ENCODE measurements at regions not wholly inside any gene's neighbourhood (a gene's known extent, or its start where the extent isn't known, plus 50 kb on each side); places are given as distances from the start of the nearest gene placed in this dataset.

DNA sequence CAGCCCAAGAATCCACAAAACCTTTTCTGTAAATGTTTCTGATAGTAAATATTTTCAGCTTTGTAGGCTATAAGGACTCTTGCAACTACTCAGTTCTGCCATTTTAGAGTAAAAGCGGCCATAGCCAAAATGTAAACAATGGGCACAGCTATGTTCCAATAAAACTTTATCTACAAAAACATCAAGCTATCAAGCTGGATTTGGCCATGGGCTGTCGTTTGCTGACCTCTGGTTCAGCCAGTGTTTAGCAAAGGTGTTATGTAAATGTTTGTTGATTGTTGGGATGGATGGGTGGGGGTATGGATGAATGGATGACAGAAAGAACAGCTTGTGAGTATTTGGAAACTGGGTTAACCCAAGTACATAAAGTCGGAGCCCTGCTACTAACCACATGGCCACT, 111.1 kb upstream of the VRK1 start:
- H3K36me3 Mint-ChIP-seq (ENCODE audit: low read depth) = no peaks in the 10 kb centered on the region; the same call in 2 of the 3 replicates
- DNase-seq (ENCODE audit: low spot score) (no peak), ATAC-seq (no peak)
- Histone ChIP-seq H3K27ac (ENCODE audit: low read depth) (no peak overlapping the region), H3K4me2 (no peak overlapping the region), H3K36me3 (ENCODE audit: insufficient read depth) (no peaks in the 10 kb centered on the region), H4K20me1 (replicated peaks; ENCODE audit: insufficient read depth) (no peaks in the 10 kb centered on the region), H3K9me2 (ENCODE audit: insufficient read depth) (0 out of 2 replicates have a peak, but pooled peaks cover under 1% of the 10 kb centered on the region), H3K79me2 (replicated peaks; ENCODE audit: insufficient read depth) (no peaks in the 10 kb centered on the region), H3K27me3 (ENCODE audit: insufficient read depth) (no peaks in the 10 kb centered on the region), H2AFZ (no peak overlapping the region), H3K4me1 (ENCODE audit: insufficient read depth) (0 out of 2 replicates have a peak, but pooled peaks cover 6% of the 10 kb centered on the region), H3F3A (replicated peaks; ENCODE audit: low read depth) (no peaks in the 10 kb centered on the region), H3K4me3 (no peak overlapping the region)
- peaks cover 20% of the 10 kb centered on the region for H3K4me1 Mint-ChIP-seq
- no peak overlapping the region for H3K4me3 Mint-ChIP-seq
- H3K9me3 Mint-ChIP-seq = 0 out of 3 replicates have a peak, but pooled peaks cover 2% of the 10 kb centered on the region
- TF ChIP-seq POLR2AphosphoS5 (IDR thresholded peaks at IDR 0.05; ENCODE audit: low read depth) (no peak), ZNF331 (CRISPR knock-in tag; IDR thresholded peaks at IDR 0.05; ENCODE audit: low read depth) (no peak), CREB1 (CRISPR knock-in tag; IDR thresholded peaks at IDR 0.05; ENCODE audit: low read depth) (no peak), JUNB (IDR thresholded peaks at IDR 0.05; ENCODE audit: unreplicated experiment) (no peak)
- TF ChIP-seq, protein P1, sequence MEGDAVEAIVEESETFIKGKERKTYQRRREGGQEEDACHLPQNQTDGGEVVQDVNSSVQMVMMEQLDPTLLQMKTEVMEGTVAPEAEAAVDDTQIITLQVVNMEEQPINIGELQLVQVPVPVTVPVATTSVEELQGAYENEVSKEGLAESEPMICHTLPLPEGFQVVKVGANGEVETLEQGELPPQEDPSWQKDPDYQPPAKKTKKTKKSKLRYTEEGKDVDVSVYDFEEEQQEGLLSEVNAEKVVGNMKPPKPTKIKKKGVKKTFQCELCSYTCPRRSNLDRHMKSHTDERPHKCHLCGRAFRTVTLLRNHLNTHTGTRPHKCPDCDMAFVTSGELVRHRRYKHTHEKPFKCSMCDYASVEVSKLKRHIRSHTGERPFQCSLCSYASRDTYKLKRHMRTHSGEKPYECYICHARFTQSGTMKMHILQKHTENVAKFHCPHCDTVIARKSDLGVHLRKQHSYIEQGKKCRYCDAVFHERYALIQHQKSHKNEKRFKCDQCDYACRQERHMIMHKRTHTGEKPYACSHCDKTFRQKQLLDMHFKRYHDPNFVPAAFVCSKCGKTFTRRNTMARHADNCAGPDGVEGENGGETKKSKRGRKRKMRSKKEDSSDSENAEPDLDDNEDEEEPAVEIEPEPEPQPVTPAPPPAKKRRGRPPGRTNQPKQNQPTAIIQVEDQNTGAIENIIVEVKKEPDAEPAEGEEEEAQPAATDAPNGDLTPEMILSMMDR (conservative IDR thresholded peaks at IDR 0.05; ENCODE audit: low read depth in 2 of 2) = no peak
- peaks cover 14% of the 10 kb centered on the region for H3K27me3 Mint-ChIP-seq (ENCODE audit: insufficient read depth, low read depth, poor library complexity)
- H3K27ac Mint-ChIP-seq = no peak overlapping the region

DNA sequence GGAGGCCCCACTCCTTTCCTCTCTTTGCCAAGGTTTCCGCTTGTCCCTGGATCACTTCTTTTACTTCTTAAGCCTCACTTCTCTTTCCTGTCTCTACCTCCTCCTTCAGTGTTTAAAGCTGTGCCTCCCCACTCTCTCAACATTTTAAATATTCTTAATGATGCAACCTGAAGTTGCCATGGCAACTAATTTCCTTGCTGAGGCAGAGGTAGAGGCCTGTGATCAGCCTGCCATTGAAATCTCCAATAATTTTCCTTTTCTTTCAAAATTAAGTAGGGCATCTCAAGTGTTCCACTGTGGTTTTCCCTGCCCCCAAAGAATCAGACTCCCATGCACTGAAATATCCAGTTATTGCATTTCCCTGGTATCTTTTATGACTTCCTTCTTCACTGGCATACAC, 108.6 kb upstream of the VRK1 start:
- H3K4me1 ChIP-seq (ENCODE audit: insufficient read depth) = 0 out of 2 replicates have a peak, but pooled peaks cover 6% of the 10 kb centered on the region
- H3K4me3 ChIP-seq = no peak overlapping the region
- no peaks in the 10 kb centered on the region for H3K27me3 ChIP-seq (ENCODE audit: insufficient read depth)
- H3F3A ChIP-seq (replicated peaks; ENCODE audit: low read depth) = no peaks in the 10 kb centered on the region
- H3K4me3 Mint-ChIP-seq = no peak overlapping the region
- TF ChIP-seq POLR2AphosphoS5 (IDR thresholded peaks at IDR 0.05; ENCODE audit: low read depth) (no peak), CREB1 (CRISPR knock-in tag; IDR thresholded peaks at IDR 0.05; ENCODE audit: low read depth) (no peak), NANOG (IDR thresholded peaks at IDR 0.05; ENCODE audit: borderline replicate concordance) (no peak), ZNF331 (CRISPR knock-in tag; IDR thresholded peaks at IDR 0.05; ENCODE audit: low read depth) (no peak), STAT1 (IDR thresholded peaks at IDR 0.05; ENCODE audit: unreplicated experiment) (no peak)
- TF ChIP-seq, protein P1 (conservative IDR thresholded peaks at IDR 0.05; ENCODE audit: low read depth in 2 of 2) = no peak
- TF ChIP-seq, protein P2, sequence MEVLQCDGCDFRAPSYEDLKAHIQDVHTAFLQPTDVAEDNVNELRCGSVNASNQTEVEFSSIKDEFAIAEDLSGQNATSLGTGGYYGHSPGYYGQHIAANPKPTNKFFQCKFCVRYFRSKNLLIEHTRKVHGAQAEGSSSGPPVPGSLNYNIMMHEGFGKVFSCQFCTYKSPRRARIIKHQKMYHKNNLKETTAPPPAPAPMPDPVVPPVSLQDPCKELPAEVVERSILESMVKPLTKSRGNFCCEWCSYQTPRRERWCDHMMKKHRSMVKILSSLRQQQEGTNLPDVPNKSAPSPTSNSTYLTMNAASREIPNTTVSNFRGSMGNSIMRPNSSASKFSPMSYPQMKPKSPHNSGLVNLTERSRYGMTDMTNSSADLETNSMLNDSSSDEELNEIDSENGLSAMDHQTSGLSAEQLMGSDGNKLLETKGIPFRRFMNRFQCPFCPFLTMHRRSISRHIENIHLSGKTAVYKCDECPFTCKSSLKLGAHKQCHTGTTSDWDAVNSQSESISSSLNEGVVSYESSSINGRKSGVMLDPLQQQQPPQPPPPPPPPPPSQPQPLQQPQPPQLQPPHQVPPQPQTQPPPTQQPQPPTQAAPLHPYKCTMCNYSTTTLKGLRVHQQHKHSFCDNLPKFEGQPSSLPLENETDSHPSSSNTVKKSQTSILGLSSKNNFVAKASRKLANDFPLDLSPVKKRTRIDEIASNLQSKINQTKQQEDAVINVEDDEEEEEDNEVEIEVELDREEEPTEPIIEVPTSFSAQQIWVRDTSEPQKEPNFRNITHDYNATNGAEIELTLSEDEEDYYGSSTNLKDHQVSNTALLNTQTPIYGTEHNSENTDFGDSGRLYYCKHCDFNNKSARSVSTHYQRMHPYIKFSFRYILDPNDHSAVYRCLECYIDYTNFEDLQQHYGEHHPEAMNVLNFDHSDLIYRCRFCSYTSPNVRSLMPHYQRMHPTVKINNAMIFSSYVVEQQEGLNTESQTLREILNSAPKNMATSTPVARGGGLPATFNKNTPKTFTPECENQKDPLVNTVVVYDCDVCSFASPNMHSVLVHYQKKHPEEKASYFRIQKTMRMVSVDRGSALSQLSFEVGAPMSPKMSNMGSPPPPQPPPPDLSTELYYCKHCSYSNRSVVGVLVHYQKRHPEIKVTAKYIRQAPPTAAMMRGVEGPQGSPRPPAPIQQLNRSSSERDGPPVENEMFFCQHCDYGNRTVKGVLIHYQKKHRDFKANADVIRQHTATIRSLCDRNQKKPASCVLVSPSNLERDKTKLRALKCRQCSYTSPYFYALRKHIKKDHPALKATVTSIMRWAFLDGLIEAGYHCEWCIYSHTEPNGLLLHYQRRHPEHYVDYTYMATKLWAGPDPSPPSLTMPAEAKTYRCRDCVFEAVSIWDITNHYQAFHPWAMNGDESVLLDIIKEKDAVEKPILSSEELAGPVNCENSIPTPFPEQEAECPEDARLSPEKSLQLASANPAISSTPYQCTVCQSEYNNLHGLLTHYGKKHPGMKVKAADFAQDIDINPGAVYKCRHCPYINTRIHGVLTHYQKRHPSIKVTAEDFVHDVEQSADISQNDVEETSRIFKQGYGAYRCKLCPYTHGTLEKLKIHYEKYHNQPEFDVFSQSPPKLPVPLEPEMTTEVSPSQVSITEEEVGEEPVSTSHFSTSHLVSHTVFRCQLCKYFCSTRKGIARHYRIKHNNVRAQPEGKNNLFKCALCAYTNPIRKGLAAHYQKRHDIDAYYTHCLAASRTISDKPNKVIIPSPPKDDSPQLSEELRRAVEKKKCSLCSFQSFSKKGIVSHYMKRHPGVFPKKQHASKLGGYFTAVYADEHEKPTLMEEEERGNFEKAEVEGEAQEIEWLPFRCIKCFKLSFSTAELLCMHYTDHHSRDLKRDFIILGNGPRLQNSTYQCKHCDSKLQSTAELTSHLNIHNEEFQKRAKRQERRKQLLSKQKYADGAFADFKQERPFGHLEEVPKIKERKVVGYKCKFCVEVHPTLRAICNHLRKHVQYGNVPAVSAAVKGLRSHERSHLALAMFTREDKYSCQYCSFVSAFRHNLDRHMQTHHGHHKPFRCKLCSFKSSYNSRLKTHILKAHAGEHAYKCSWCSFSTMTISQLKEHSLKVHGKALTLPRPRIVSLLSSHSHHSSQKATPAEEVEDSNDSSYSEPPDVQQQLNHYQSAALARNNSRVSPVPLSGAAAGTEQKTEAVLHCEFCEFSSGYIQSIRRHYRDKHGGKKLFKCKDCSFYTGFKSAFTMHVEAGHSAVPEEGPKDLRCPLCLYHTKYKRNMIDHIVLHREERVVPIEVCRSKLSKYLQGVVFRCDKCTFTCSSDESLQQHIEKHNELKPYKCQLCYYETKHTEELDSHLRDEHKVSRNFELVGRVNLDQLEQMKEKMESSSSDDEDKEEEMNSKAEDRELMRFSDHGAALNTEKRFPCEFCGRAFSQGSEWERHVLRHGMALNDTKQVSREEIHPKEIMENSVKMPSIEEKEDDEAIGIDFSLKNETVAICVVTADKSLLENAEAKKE (CRISPR knock-in tag; IDR thresholded peaks at IDR 0.05) = no peak
- ATAC-seq (no peak), DNase-seq (ENCODE audit: low spot score) (peak; percentile 53)
- no peak overlapping the region for H2AFZ ChIP-seq
- no peaks in the 10 kb centered on the region for H3K79me2 ChIP-seq (replicated peaks; ENCODE audit: insufficient read depth)
- no peak overlapping the region for H3K4me2 ChIP-seq
- H3K27ac Mint-ChIP-seq = no peak overlapping the region
- peaks cover 20% of the 10 kb centered on the region for H3K4me1 Mint-ChIP-seq
- peaks cover 4% of the 10 kb centered on the region for H3K27me3 Mint-ChIP-seq (ENCODE audit: insufficient read depth, low read depth, poor library complexity)
- 0 out of 3 replicates have a peak, but pooled peaks cover 2% of the 10 kb centered on the region for H3K9me3 Mint-ChIP-seq
- H3K36me3 ChIP-seq (ENCODE audit: insufficient read depth) = no peaks in the 10 kb centered on the region
- H3K36me3 Mint-ChIP-seq (ENCODE audit: low read depth) = no peaks in the 10 kb centered on the region; the same call in 2 of the 3 replicates
- no peaks in the 10 kb centered on the region for H3K9me2 ChIP-seq (ENCODE audit: insufficient read depth)
- no peak overlapping the region for H3K27ac ChIP-seq (ENCODE audit: low read depth)
- no peaks in the 10 kb centered on the region for H4K20me1 ChIP-seq (replicated peaks; ENCODE audit: insufficient read depth)

All from GM23338 (cell line).